Colonic mucosa (tissue), 4 donors: ENCODE measurements at regions not wholly inside any gene's neighbourhood (a gene's known extent, or its start where the extent isn't known, plus 50 kb on each side); places are given as distances from the start of the nearest gene placed in this dataset.

ENCODE experiments used
- DNase-seq: peaks from one replicate; pipeline ENCODE4 v3.0.0-alpha.2; 2020
- H3K27ac ChIP-seq: fragments of 200-600 bp; one replicate; pipeline ENCODE4 v1.8.0; 2021
- H3K27me3 ChIP-seq: fragments of 200-600 bp; one replicate; pipeline ENCODE4 v1.8.0; 2021
- H3K36me3 ChIP-seq: fragments of 200-600 bp; one replicate; pipeline ENCODE4 v1.8.0; 2021
- H3K4me1 ChIP-seq: fragments of 200-600 bp; one replicate; pipeline ENCODE4 v1.8.0; 2021; ENCODE audit warnings: mild to moderate bottlenecking
- H3K4me3 ChIP-seq: fragments of 200-600 bp; one replicate; pipeline ENCODE4 v1.8.0; 2021
- H3K9ac ChIP-seq, 2 donors: one replicate each; pipeline ENCODE4 v1.7.0; 2013; ENCODE audit warnings: control low read depth in 2 of 2, low read depth in 2 of 2, low read length in 2 of 2
- H3K9me3 ChIP-seq: fragments of 200-600 bp; one replicate; pipeline ENCODE4 v1.8.0; 2021
- intact Hi-C: fragments of 100-400 bp; cut with DNase I; formaldehyde crosslinking; loops from one replicate; pipeline ENCODE4 v1.14.1; 2022
- TF ChIP-seq, protein P1 (sequence below): fragments of 200-600 bp; IDR thresholded peaks from one replicate; pipeline ENCODE4 v1.8.0; 2022; ENCODE audit warnings: antibody characterized with exemption, mild to moderate bottlenecking
- donor health status: healthy.
- donor health status: DM: no; HTN: no; CAD: no.
- donor health status: DM: no; HTN: no; CAD: no.

DNA sequence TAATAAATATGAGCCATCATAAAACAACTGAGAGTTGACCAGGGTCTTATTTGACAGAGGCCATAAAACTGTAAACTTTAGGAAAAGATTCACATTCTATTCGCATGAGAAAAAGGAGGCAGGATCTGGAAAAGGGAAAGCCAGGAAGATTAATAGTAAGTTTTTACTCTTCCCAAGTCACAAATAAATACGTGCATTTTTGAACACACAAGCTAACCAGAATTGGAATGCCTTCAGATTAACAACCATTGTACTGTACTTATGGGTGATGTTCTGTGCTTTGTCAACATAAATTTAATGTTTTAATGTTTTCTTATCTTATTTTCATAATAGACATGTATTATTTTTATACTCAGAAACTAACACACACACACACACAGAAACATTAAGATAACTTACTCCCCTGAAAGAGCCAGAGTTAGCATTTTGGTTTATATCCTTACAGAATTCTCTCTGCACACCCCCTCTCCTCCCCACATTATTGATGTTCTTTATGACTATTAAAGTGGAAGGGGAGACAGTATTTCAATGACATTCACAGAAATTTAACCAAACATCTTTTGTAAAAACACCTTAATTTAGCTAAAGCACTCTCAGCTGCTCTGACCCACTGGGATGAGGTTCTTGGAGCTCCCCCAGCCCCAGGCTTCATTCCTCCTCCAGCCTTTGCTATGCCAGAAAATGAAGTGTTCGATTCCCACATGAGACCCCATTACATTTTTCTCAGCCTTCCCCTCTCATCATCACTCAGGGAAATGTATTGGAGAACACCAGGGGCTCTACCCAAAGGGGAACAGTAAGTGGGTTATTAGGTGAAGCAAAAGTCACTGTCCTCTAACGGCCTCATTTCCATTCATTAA is 155.5 kb downstream of the ESM1 start:
- TF ChIP-seq, protein P1, sequence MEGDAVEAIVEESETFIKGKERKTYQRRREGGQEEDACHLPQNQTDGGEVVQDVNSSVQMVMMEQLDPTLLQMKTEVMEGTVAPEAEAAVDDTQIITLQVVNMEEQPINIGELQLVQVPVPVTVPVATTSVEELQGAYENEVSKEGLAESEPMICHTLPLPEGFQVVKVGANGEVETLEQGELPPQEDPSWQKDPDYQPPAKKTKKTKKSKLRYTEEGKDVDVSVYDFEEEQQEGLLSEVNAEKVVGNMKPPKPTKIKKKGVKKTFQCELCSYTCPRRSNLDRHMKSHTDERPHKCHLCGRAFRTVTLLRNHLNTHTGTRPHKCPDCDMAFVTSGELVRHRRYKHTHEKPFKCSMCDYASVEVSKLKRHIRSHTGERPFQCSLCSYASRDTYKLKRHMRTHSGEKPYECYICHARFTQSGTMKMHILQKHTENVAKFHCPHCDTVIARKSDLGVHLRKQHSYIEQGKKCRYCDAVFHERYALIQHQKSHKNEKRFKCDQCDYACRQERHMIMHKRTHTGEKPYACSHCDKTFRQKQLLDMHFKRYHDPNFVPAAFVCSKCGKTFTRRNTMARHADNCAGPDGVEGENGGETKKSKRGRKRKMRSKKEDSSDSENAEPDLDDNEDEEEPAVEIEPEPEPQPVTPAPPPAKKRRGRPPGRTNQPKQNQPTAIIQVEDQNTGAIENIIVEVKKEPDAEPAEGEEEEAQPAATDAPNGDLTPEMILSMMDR = no peak
- Histone ChIP-seq H3K4me3 (no peak overlapping the region), H3K27me3 (no peaks in the 10 kb centered on the region), H3K9ac (no peak overlapping the region), H3K9me3 (no peaks in the 10 kb centered on the region), H3K27ac (no peak overlapping the region), H3K36me3 (no peaks in the 10 kb centered on the region), H3K4me1 (no peaks in the 10 kb centered on the region)
- no peak for DNase-seq
- intact Hi-C loops = no loop called here

DNA sequence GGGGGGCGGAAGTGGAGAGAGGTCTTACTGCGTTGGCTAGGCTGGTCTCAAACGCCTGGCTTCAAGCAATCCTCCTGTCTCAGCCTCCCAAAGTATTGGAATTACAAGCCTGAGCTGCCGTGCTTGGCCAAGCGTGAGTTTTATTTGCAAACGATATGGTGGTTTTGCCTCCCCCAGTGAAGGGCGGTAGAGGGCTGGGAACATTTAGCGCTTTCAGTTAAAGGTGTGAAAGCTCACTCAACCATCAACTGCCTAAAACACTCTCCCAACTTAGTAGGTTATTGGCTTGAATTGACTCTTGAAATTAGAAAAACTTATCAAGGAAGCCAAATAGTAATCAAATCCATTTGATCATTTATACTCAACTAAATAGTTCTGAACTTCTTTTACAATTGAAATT is 156.3 kb downstream of the ESM1 start:
- no peak overlapping the region for H3K27ac ChIP-seq
- DNase-seq = no peak
- TF ChIP-seq, protein P1 = no peak
- no peaks in the 10 kb centered on the region for H3K36me3 ChIP-seq
- H3K9ac ChIP-seq = no peak overlapping the region
- no peaks in the 10 kb centered on the region for H3K4me1 ChIP-seq
- no peaks in the 10 kb centered on the region for H3K27me3 ChIP-seq
- H3K9me3 ChIP-seq = no peaks in the 10 kb centered on the region
- H3K4me3 ChIP-seq = no peak overlapping the region
- intact Hi-C loops = no loop called here

DNA sequence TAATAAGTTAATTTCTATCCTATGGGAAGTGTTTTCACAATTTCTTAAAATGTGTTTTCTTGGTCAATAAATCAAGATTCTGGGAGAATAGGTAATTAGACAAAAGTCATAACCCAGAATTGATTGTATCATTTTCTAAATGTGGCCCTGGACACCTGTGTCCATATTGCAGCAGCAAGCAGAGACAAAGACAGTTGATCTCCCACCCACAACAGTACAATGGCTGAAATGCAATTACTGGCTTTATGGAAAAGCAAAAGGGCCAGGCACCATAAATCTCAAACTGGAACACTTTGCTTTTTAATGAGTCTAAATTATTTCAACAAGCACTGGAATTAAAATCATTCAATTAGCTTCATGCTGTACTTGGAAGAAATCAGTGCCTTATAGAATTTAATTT is 157.2 kb downstream of the ESM1 start:
- no peak for DNase-seq
- Histone ChIP-seq H3K27me3 (no peaks in the 10 kb centered on the region), H3K4me1 (no peaks in the 10 kb centered on the region), H3K9ac (no peak overlapping the region), H3K36me3 (no peaks in the 10 kb centered on the region), H3K4me3 (no peak overlapping the region), H3K9me3 (no peaks in the 10 kb centered on the region), H3K27ac (no peak overlapping the region)
- TF ChIP-seq, protein P1 = no peak
- intact Hi-C loops = no loop called here

DNA sequence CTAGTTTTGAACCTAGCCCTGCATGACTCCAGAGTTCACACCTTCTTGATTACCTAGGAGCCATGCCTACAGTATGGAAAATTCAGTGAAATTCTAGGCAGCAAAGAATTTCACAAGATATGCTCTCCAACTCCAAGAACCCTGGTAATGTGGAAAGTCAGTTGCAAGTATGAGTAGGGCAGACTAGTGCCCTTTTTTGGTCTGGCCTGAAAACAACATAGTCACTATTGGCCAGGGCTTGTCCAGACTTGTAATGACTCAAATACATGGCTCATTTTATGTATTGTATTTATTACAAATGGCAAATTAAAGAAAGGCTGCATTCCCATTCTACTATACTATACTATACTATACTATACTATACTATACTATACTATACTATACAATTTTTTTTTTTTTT is 160.4 kb downstream of the ESM1 start:
- TF ChIP-seq, protein P1 = no peak
- H3K9me3 ChIP-seq = no peaks in the 10 kb centered on the region
- intact Hi-C loops = no loop called here
- no peak for DNase-seq
- no peak overlapping the region for H3K4me3 ChIP-seq
- H3K27me3 ChIP-seq = no peaks in the 10 kb centered on the region
- no peaks in the 10 kb centered on the region for H3K36me3 ChIP-seq
- no peak overlapping the region for H3K9ac ChIP-seq
- no peaks in the 10 kb centered on the region for H3K4me1 ChIP-seq
- H3K27ac ChIP-seq = no peak overlapping the region

DNA sequence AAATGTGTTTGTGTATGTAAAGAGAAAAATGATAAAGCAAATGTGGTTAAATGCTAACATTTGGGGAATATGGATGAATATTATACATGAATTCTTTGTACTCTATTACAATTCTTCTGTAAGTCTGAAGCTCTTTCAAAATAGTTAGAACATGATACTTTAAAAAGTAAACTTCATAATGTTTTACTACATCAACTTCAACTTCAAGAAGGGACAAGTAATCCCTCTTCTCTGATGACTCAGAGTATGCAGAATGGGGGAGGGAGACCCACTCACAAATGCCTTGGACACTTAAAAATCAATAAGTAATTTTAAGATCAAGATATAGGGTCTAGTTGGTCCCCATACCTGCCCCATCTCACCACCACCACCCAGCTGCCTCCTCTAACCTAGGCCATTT is 162.4 kb downstream of the ESM1 start:
- no peak for DNase-seq
- intact Hi-C loops = no loop called here
- Histone ChIP-seq H3K9me3 (no peaks in the 10 kb centered on the region), H3K36me3 (no peaks in the 10 kb centered on the region), H3K4me3 (no peak overlapping the region), H3K27ac (no peak overlapping the region), H3K27me3 (no peaks in the 10 kb centered on the region), H3K4me1 (no peaks in the 10 kb centered on the region), H3K9ac (no peak overlapping the region)
- TF ChIP-seq, protein P1 = no peak
